Vagina (tissue), 2 donors: ENCODE measurements at regions not wholly inside any gene's neighbourhood (a gene's known extent, or its start where the extent isn't known, plus 50 kb on each side); places are given as distances from the start of the nearest gene placed in this dataset.

Experiments
- POLR2AphosphoS5 ChIP-seq, 2 donors: sonication (generic); formaldehyde crosslinking; IDR thresholded peaks; one replicate each; pipeline ENCODE4 v1.9.0; 2017; ENCODE audit warnings: antibody characterized with exemption in 2 of 2, mild to moderate bottlenecking in 2 of 2, low read depth in 1 of 2; ENCODE audit not compliant: insufficient read depth in 1 of 2
- TF ChIP-seq, protein P1 (sequence below), 3 experiments: fragments of 450-650 bp in 2 of 3; fragments of 200-600 bp in 1 of 3; sonication (generic) in 1 of 3; IDR thresholded peaks; one replicate each; pipeline ENCODE4 v1.5.1; 2017 to 2019; ENCODE audit warnings: antibody characterized with exemption in 3 of 3, mild to moderate bottlenecking in 2 of 3, moderate library complexity in 2 of 3

DNA sequence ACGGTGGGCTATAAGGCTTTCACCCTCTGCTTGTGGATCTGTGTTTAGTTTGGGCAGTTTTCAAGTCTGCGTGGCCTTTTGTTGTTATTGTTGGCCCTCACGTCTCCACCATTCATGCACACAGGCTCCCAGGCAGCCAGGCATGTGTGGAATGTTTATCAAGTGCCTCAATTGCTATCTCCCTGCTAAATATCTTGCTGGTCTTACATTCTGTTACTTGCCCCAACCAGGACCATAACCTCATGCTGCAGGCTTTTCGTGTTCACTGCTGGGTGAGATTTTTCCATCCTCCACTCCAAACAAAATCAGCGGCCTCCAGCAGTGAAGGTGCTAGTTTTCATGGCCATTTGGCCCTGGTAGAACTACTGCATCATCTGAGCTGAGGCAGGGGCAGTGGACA, 63.0 kb upstream of the DSC1 start:
- TF ChIP-seq POLR2AphosphoS5 (IDR thresholded peaks at IDR 0.05; ENCODE audit: insufficient read depth in 1 of 2, low read depth in 1 of 2): no peak
- TF ChIP-seq, protein P1, sequence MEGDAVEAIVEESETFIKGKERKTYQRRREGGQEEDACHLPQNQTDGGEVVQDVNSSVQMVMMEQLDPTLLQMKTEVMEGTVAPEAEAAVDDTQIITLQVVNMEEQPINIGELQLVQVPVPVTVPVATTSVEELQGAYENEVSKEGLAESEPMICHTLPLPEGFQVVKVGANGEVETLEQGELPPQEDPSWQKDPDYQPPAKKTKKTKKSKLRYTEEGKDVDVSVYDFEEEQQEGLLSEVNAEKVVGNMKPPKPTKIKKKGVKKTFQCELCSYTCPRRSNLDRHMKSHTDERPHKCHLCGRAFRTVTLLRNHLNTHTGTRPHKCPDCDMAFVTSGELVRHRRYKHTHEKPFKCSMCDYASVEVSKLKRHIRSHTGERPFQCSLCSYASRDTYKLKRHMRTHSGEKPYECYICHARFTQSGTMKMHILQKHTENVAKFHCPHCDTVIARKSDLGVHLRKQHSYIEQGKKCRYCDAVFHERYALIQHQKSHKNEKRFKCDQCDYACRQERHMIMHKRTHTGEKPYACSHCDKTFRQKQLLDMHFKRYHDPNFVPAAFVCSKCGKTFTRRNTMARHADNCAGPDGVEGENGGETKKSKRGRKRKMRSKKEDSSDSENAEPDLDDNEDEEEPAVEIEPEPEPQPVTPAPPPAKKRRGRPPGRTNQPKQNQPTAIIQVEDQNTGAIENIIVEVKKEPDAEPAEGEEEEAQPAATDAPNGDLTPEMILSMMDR (IDR thresholded peaks at IDR 0.05): no peak
